Superior temporal gyrus (tissue), 1 donor: ENCODE measurements at regions not wholly inside any gene's neighbourhood (a gene's known extent, or its start where the extent isn't known, plus 50 kb on each side); places are given as distances from the start of the nearest gene placed in this dataset.

ENCODE experiments used
- DNase-seq: peaks from one replicate; pipeline ENCODE4 v3.0.0-alpha.2; 2016; ENCODE audit errors: extremely low spot score

DNA sequence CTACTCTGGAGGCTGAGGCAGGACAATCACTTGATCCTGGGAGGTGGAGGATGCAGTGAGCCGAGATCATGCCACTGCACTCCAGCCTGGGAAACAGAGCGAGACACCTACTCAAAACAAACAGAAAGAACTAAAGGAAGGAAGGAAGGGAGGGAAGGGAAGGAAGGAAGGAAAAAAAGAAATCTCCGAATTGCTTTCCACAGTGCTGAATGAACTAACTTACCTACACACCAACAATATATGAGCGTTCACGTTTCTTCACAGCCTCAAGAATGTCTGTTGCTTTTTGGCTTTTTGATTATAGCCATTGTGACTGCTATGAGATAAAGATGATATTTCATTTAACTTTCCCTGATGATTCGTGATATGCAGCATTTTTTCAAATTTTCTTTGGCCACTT is 1343.7 kb downstream of the LRFN5 start:
- no peak for DNase-seq

DNA sequence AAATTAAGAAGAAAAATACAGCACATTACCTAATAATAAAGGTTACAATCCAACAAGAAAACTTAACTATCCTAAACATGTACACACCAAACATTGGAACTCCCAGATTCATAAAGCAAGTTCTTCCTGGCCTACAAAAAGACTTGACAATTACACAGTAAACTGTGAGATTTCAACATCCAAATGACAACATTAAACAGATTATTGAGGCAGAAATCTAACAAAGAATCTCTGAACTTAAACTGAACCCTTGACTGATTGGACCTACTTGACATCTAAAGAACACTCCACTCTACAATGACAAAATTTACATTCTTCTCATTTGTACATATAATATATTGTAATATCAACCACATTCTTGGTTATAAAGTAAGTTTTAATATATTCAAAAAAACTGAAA is 1341.3 kb downstream of the LRFN5 start:
- no peak for DNase-seq

DNA sequence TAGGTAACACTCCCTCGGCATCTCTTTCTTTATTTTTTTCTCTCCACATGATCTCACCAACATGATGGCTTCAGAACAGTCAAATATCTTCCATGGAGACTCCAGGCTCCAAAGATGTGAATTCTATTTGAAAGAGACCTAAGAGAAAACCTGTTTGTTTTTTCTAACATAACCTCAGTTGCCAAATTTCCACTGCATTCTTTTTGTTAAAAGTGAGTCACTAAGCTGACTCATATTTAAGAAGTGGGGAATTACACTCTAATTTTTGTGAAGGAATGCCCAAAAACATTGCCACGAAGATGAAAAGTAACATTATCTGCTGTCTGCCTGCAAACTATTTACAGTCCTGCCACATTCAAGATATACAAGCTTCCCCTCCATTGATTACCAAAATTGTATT is 1337.6 kb downstream of the LRFN5 start:
- no peak for DNase-seq

DNA sequence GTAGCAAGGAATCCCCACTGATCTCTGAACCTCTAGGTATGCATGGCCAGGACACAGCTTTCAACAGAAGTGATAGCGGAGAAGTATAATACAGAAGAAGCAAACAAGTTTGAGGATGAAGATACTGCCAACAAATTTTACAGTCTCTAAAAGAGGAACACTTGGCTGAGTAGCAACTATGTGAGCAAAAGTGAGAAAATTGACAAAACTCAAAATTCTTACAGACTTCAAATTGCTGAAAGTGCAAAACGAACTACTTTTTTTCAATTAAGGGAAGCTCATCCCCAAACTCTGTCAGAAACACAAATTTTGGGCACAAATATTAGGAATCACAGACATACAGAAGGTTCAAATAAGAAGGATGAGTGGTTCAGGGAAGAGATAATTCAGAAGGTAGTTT is 1324.6 kb downstream of the LRFN5 start:
- no peak for DNase-seq

DNA sequence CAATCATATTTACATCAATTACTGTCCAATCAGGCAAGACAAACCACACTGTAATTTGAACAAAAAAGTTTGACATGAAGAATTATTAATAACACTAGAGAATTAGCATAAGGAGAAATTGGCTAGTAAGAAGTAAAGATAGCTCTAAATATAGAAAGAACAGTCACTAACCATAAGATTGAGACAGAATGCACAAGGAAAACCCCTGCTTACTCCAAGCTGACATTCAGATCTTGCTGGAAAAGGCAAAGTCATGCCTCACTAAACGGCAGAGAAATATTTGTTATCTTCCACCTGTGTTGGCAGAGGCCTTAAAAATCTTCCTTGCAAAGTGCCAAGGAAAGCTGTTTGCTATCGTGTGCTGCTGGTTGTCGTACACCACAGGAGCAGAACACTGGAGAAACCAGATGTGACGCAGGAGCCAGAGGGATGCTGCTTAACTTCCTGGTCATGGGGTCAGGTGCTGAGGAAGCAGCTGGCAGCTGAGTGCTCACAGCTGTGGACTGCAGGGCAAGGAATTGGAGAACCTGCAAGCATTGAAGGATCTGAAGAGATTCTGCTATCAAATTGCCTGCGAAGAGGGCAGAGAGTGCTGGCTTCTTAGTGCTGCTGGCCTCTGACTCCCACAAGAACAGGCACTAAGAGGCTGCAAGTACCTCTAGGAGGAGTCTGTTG is 1323.3 kb downstream of the LRFN5 start:
- no peak for DNase-seq

DNA sequence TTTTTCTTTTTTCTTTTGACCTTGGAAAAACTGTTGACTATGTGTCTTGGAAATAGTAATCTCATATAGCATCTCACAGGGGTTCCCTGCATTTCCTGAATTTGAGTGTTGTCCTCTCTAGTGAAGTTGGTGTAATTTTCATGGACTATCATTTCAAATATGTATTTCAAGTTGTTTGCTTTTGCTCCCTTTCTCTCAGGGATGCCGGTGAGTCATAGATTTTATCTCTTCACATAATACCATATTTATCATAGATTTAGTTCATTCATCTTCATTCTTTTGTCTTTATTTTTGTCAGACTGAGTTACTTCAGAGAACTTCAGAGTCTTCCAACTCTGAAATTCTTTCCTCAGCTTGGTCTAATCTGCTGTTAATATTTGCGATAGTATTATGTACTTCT is 1320.6 kb downstream of the LRFN5 start:
- no peak for DNase-seq

DNA sequence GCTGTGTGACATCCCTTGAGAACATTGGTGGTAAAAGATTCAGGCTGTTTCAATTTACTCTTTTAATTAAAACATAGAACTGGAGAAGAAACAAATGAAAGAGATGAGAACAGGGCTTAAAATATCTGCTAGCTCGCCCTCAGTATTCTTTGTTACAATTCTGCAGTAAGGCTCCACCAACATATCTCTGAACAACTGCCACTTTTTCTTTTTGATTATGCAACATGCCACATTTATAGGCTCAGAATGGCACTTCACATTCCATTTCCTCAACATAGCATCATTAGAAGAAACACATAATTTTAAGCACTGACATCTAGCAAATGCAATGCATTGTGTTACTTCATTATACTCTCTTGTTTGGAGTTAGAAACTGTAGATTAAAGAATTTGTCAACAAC is 1315.2 kb downstream of the LRFN5 start:
- DNase-seq: peak; percentile 75

DNA sequence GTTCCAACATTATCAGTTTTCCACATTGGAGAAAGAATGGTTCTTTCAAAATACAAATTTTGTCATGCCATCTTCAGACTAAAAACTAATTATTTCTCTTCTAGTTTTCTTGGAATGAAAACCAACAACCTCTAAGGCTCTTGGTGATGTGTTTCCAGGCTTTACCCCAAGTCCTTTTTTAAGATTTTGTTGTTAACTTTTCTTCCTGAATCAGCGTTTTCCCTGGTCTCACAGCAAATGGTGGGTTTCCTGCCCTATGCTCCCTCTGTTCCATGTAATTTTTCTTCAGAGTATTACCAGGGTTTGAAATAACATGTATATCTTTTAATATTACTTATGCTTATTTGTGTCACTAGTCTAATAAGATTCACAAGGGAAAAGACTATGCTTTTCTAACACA is 1311.9 kb downstream of the LRFN5 start:
- DNase-seq: no peak

DNA sequence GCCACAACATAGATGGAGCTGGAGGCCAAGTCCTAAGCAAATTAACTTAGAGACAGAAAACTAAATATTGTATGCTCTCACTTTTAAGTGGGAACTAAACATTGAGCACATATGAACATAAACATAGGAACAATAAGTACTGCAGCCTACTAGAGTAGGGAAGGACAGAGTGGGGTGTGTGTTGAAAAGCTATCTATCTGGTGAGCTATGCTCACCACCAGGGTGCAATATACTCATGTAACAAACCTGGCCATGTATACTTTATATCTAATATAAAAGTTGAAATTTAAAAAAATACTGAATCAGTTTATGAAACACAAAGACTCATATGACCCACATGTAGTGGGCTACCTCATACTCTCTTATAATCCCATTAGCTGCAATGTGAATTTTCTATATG is 1305.0 kb downstream of the LRFN5 start:
- no peak for DNase-seq

DNA sequence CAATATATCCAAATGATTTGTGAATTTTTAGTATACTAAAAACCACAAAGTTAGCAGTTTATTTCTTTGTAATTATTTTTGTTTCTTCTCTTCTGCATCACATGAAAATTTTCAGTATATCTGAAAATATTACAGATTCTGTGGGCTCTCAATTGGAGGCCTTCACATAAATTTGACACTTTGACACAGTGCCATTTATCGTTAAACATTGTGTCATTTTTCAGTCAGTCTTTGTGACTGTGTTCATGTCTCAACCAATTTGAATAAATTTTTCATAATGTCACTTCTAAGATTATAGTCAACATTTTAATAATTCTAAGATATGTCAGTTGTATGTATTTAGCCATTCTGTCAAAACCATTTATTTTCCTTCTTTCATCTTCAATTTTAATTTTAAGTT is 1303.0 kb downstream of the LRFN5 start:
- DNase-seq: no peak

DNA sequence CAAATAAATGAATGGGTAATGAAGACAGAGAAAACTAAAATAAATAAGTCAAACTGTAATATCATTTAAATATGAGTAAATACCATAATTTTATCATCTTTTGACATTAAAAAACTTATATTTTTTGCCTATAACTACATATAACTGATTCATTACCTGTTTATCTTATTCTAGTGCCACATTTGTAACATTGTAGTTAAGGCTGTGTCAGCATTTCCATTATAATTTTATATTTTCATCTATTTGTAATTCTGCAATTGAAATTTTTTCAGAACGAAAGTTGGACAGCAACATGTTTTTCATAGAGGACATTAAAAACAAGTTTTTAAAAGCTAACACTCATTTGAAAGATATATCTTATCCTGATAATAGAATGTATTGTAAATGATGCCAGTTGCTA is 1286.5 kb downstream of the LRFN5 start:
- DNase-seq: no peak

DNA sequence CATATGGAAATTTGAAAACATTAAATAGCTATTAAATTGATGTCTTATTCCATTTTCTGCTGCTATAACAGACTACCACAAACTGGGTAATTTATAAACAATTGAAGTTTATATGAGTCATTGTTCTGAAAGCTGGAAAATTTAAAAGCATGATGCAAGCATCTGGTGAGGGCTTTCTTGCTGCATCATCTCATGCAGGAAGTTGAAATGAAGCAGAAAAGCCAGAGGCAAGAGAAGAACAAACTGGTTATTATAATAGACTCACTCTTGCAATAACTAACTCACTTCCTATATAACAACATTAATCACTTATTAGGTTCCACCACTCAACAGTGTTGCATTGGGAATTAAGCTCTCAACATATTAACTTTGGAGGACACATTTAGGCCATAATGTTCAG is 1277.4 kb downstream of the LRFN5 start:
- no peak for DNase-seq

DNA sequence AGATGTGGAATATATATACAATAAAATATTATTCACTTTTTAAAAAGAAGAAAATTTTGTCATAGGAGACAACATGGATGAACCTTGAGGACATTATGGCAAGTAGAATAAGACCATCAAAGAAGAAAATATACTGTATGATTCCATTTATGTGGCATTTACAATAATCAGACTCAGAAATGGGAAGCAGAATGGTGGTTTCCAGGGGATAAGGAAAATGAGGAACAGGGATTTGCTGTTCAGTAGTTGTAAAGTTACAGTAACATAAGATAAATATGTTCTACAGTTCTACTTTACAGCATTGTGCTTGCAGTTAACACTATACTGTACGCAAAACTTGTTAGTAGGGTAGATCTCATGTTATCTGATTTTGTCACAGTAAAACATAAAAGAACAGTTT is 1271.0 kb downstream of the LRFN5 start:
- no peak for DNase-seq

DNA sequence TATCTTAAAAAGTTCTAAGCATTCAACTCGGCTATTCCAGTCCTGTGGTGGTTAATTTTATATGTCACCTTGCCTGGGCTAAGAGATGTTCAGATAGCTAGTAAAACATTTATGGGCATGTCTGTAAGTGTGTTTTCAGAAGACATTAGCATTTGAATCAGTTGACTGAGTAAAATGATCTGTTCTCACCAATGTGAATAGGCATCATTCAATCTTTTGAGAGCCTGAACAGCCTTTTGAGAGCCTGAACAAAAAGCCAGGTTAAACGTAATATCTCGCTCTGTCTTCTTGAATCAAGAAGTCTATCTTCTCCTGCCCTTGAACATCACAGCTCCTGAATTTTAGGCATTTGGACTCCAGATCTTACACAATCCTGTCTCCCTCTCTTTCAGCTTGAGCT is 1266.1 kb downstream of the LRFN5 start:
- no peak for DNase-seq

DNA sequence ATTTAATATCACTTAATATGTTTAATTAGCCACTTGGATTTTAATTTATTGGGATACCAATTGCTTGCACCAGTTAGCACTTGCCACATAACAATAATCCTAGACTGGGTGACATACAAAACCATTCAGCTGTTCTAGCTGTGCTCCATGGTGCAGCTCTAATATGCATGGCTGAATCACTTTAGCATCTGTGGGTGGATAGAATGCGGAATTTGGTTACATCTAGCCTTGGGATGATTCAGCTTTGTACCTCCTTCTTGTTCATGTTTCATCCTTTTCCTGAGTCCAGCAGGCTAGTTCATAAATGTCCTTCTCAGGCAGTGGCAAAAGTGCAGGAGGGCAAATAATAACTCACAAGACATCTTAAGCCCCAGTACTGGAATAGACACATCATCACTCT is 1263.0 kb downstream of the LRFN5 start:
- DNase-seq: no peak

DNA sequence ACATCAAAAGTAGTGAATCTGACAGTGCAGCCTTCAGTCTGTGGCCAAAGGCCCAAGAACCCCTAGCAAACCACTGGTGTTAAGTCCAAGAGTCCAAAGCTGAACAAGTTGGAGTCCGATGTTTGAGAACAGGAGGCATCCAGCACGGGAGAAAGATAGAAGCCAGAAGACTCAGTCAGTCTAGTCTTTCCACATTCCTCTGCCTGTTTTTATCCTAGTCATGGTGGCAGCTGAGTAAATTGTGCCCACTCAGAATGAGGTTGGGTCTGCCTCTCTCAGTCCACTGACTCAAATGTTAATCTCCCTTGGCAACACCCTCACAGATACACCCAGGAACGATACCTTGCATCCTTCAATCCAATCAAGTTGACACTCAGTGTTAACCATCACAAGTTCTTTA is 1255.4 kb downstream of the LRFN5 start:
- no peak for DNase-seq

DNA sequence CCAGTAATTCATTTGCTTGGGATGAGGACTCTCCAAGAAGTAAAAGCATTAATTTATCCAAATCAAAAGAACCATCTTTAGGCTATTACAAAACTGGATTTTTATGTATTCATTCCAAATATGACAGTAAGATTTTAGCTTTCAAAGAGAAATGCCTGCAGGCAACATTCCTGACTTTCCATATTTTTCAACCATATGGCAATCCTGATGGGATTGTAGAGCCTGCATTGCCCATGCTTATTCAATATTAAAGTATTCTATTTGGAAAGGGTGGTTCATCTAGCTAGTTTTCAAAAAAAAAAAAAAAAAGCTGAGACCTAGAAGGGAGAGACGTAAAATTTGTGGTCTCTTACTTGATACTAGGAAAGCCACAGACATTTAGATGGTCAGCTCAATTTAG is 1253.7 kb downstream of the LRFN5 start:
- DNase-seq: no peak

DNA sequence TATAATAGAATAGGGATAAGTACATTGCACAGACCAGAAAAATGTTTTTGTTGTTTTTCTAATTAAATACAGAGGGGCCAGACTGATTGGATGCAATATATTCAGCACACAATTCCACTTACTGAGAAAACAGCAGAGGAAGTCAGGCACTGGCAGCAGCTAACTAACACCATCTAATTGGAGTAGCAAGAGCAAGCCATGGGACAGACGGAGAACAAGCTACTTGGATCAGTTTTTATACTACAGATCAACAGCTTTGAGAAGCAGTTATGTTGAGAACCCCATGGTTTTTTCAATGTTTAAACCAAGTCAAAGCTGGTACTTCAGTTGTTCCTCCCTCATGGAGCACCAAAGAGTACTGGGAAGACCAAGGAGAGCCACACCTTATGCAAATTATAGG is 1249.4 kb downstream of the LRFN5 start:
- no peak for DNase-seq

DNA sequence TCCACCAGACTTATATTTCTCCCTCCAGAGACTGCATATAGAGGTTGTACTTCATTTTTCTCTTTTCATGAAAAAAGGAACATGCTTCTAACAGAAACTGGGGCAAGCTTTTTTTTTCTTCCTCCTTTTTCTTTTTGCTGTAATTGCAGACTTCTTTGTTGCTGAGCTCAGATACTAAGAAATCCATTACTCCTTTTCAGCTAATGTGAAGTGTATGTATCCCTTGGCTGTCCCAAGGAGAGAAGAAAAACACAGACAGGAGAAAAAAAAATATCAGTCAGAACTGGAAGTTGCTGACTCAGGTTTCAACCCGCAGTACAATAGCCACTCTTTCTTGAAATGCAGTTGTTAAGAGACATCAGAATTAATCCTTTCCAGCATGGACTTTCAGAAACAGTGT is 1248.4 kb downstream of the LRFN5 start:
- DNase-seq: no peak

DNA sequence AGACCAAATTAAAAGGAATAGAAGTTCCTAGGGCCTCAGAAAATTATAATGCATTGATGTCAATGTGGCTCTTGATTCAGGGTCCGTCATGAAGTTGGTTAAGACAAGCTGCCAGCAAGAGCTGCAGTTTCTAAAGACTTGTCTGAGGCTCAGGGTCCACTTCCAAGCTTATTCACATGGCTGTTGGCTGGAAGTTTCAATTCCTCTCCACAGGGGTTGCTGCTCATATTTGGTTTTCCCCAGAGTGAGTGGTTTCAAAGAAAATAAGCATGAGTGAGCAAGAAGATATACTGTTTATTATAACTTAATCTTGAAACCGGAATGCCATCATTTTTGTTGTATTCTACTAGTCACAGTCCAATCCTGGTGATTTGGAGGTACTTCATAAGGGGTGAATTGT is 1247.4 kb downstream of the LRFN5 start:
- no peak for DNase-seq

DNA sequence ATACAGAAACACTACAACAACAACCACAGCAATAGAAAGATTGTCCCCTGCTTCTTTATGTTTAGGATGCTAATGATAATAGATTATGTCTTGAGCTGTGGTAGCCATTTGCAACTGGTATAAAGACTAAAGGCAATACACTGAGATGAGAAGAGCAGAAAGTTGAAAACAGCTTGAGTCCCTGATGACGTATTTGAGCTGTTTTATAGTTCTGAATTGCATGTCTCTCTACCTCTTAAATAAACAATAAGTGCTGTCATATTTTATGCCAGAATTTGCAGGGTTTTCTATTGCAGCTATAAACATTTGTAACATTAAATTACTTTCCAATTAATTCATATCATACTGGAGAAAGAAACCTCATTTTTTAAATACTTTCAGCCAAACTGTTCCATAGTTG is 1242.0 kb downstream of the LRFN5 start:
- DNase-seq: no peak

DNA sequence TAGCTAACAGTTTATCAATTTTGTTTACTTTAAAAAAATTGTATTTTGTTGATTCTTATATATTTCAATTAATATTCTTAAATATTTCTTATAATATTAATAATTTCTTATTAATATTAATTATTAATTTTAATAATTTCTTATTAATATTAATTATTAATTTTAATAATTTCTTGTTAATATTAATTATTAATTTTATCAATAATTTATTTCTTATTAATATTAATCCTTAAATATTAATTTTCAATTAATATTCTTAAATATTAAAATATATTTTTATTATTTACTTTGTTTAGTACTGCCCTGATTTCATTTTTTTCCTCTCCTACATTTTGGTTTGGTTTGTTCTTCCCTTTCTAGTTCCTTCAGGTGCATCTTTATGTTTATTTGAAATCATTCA is 1208.1 kb downstream of the LRFN5 start:
- no peak for DNase-seq

DNA sequence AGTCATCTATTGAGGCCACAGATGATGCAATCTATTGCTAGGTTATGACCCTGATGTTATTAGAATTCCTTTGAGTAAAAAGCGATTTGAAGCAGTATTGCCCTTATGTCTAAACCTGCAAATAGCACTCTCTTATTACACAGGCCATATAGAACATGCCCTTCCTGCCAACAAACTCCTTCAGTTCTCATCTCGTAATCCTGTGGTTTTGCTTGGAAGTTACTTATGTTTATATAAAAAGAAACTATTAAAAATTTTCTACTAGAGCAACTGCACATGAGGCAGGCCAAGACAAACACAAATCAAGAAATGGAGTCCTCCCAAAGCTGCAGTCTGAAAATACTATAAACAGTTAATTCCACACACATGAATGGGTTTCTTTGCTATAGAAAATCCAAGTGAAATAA is 1200.2 kb downstream of the LRFN5 start:
- no peak for DNase-seq

DNA sequence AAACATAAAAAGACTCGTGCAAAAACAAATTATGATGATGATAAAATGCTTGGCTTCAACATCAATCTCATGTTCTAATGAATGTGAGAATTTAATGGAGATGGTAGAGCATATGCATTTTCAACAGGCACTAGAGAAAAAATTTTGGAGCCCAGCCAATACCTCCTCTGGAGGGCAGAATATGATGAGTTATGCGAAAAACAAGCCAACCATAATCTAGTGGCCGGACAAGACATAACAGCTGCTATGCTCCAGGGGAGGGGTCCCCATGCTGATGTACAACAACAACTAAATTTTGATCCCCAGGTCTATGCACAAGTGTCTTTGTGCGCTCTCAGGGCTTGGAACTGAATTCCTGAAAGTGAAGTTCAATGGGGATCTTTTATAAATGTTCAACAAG is 1197.5 kb downstream of the LRFN5 start:
- DNase-seq: no peak

DNA sequence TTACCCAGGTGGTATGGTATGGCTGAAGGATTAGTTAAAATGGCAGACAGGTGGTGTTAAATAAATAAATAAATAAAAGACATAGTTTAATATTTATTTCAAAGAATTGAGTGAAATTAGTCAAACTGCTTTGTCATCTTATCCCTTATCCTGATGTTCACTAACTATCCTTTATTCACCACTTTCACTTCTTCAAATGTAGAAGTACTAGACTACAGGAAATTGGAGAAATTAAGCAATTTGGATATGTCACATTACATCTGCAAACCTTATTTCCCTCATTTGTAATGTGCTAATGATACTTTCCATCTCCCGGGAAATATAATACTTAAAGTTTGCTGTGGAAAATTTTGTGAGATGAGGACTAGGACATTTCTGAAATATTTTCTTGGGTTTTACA is 1195.7 kb downstream of the LRFN5 start:
- no peak for DNase-seq
